ENCODE measurements at regions not wholly inside any gene's neighbourhood (a gene's known extent, or its start where the extent isn't known, plus 50 kb on each side); places are given as distances from the start of the nearest gene placed in this dataset.

GRCh38 chr22:23405366-23405851 lies 174.7 kb downstream of the IGLL1 start:
- no peak for DNase-seq

GRCh38 chr22:23404689-23405365 lies 175.3 kb downstream of the IGLL1 start:
- no peak for DNase-seq

GRCh38 chr22:23403720-23404688 lies 176.1 kb downstream of the IGLL1 start:
- DNase-seq = no peak

GRCh38 chr22:23403152-23403719 lies 176.9 kb downstream of the IGLL1 start:
- no peak for DNase-seq

- DNase-seq = peak; percentile 18
Measured at GRCh38 chr22:23402275-23403151, 177.6 kb downstream of the IGLL1 start.

GRCh38 chr22:23401910-23402274 lies 178.2 kb downstream of the IGLL1 start:
- no peak for DNase-seq

GRCh38 chr22:23401111-23401909 lies 178.8 kb downstream of the IGLL1 start:
- DNase-seq = no peak

- DNase-seq = no peak
Measured at GRCh38 chr22:23400286-23400981, 179.7 kb downstream of the IGLL1 start.

GRCh38 chr22:23399367-23400285 lies 180.5 kb downstream of the IGLL1 start:
- DNase-seq = no peak

- no peak for DNase-seq
Measured at GRCh38 chr22:23398701-23399366, 181.3 kb downstream of the IGLL1 start.

- DNase-seq = no peak
Measured at GRCh38 chr22:23397613-23398567, 182.2 kb downstream of the IGLL1 start.

- DNase-seq = no peak
Measured at GRCh38 chr22:23397008-23397612, 183.0 kb downstream of the IGLL1 start.

- no peak for DNase-seq
Measured at GRCh38 chr22:23396362-23397007, 183.6 kb downstream of the IGLL1 start.

- DNase-seq = no peak
Measured at GRCh38 chr22:23395530-23396361, 184.3 kb downstream of the IGLL1 start.

GRCh38 chr22:23394525-23395326 lies 185.4 kb downstream of the IGLL1 start:
- no peak for DNase-seq

Measured in effector CD8-positive, alpha-beta T cell (primary cell).